WTC11 (cell line): ENCODE measurements at regions not wholly inside any gene's neighbourhood (a gene's known extent, or its start where the extent isn't known, plus 50 kb on each side); places are given as distances from the start of the nearest gene placed in this dataset.

Experiments
- CTCF ChIP-seq: fragments of 200-600 bp; IDR thresholded peaks from 2 replicates; pipeline ENCODE4 v1.8.0; 2022; ENCODE audit warnings: antibody characterized with exemption
- HMGA2 ChIP-seq: fragments of 250-450 bp; sonication (Bioruptor Pico); IDR thresholded peaks from 2 replicates; pipeline ENCODE4 v1.4.0; 2021; ENCODE audit warnings: mild to moderate bottlenecking, moderate library complexity
- NR2C2 ChIP-seq: sonication (generic); formaldehyde crosslinking; IDR thresholded peaks from 2 replicates; pipeline ENCODE4 v1.8.0; 2022; ENCODE audit warnings: mild to moderate bottlenecking, missing genetic modification reagents
- SP1 ChIP-seq: sonication (generic); formaldehyde crosslinking; conservative IDR thresholded peaks from 2 replicates; pipeline ENCODE4 v1.8.1; 2022; ENCODE audit warnings: missing genetic modification reagents

GRCh38 chr6:19301980-19302379 is 535.2 kb upstream of the ID4 start:
- TF ChIP-seq CTCF (no peak), SP1 (no peak), NR2C2 (CRISPR knock-in tag) (no peak), HMGA2 (CRISPR knock-in tag) (no peak)
